ENCODE measurements at regions not wholly inside any gene's neighbourhood (a gene's known extent, or its start where the extent isn't known, plus 50 kb on each side); places are given as distances from the start of the nearest gene placed in this dataset.

DNA sequence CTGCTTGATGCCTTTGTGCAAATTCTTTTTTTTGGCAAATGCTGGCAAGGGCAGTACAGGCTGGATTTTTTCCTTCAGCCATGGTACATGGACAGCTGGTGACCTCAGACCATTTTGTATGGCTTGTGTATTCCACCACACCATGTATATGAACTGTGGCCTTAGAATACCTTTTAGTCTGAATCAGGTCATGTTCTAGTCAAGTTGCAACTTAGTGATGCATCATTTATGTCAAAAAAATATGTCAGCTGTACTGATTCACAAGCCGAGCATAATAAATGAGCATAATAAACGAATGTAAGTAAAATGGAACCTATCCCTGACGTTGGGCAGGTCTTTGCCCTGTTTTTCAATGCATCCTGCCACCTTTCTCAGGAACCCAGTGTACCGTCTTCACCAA, 219.7 kb upstream of the RUNX1 start:
- intact Hi-C loops (cut with DNase I), result no loop called here
- DNase-seq (ENCODE audit: low spot score), result no peak

DNA sequence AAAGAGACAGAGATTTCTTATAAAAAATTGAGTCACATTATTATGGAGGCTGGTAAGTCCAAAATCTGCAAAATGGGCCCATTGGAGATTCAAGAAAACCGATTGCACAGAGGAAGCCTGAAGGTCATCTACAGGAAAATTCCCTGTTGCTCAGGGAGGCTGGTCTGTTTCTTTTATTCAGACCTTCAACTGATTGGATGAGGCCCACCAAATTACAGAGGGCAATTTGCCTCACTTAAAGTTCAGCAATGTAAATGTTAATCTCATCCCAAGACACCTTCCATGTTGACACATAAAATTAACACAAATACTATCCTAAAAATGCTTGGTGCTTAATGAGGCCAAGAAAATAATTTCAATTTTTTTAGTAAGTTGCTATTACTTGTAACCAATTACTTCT, 219.2 kb upstream of the RUNX1 start:
- no peak for DNase-seq (ENCODE audit: low spot score)
- intact Hi-C loops (cut with DNase I), result no loop called here

DNA sequence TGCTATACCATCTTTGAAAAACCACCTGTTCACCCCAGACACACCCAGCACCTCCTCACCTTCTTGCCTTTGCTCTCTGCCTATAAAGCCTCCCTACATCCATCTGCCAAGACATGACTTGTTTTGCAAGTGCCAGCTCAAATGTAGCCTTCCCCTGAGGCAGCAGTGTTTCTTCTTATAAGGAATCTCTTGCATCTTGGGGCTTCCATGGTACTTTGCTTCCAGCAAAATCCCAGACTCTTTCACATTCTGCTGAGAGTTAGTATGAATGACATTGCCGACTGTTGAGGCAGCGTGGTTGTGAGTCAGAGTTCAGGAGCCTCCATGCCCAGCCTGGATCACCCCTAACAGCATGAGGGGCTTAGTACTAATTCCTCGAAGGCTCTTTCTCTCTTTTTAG, 217.4 kb upstream of the RUNX1 start:
- intact Hi-C loops (cut with DNase I), result no loop called here
- DNase-seq (ENCODE audit: low spot score), result no peak

DNA sequence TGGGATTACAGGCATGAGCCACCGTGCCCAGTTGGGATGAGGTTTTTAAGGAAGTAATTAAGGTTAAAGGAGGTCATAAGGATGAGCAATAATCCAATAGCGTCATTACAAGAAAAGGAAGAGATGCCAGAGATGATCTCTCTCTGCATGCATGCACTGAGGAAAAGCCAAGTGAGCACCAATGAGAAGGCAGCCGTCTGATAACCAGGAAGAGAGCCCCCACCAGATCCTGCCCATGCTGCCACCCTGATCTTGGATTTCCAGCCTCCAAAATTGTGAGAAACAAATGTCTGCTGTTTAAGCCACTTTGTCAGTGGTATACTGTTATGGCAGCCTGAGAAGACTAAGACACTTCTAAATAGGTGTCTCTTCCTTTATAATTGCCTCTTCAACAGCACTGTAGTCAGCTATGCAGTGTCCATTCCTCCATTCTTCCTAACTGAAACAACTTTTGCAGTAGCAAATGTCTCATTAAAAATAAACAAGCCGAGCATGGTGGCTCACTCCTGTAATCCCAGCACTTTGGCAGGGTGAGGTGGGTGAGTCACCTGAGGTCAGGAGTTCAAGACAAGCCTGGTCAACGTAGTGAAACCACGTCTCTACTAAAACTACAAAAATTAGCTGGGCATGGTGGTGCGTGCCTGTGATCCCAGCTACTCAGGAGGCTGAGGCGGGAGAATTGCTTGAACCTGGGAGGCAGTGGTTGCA, 216.2 kb upstream of the RUNX1 start:
- intact Hi-C loops (cut with DNase I), result no loop called here
- no peak for DNase-seq (ENCODE audit: low spot score)

DNA sequence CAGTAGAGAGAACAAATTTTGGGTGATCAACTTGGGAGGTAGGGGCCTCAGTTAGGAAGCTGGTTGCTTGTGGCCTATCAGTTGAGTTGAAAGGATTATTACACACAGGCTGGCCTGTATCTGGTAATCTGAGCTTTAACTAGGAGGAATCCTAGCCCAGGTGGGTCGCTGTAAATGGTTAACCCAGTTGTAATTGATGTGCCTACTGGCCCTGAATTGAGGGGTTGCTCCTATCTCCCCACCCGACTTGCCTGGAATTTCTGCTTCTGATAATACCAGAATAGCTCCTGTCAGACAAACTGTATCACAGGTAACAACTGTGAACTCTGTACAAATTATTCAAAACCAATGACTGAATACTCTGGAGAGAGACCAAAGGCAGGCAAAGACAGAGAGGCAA, 210.4 kb upstream of the RUNX1 start:
- intact Hi-C loops (cut with DNase I), result loop anchor here (5.0 kb wide), 1 partner anchor 372 kb away; no protein-coding TSS in a partner anchor
- no peak for DNase-seq (ENCODE audit: low spot score)

DNA sequence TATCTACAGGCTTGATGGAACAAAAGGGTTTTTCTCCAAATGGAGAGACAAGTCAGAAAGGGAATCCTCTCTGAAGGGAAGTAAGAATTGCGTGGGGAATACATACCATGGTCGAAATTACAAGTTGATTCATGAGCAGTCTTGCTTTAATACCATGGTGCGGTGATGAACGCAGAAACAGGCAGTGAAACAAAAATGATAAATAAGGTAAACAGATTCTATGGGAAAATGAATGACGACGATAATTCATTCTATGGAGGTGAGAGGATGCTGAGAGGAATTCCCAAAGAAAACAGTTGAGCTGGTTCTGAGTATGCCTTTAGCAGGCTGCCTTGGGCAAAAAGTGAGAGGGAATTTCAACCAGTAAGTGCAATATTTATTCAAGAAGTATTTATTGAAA, 209.4 kb upstream of the RUNX1 start:
- intact Hi-C loops (cut with DNase I), result loop anchor here (5.0 kb wide), 1 partner anchor 371 kb away; no protein-coding TSS in a partner anchor

DNA sequence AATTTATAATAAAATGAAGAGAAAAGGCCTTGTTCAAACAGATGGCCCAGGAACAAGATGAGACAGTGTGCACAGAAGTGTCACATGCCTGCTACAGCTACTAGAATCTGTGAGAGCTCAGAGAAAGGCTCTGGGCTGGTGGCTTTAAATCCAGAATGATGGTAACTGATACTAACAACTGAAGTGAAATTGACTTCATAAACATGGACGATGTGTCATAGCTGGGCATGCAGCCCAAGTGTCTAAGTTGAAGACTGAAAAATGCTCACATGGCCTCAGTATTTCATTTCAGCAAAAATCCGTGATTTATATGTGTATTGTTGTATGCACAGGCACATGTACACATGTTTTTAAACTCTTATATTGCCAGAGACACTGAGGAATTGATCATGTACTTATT, 208.3 kb upstream of the RUNX1 start:
- DNase-seq (ENCODE audit: low spot score), result no peak
- intact Hi-C loops (cut with DNase I), result loop anchor here (2.0 to 5.0 kb wide), 2 partner anchors 55 to 370 kb away; no protein-coding TSS in a partner anchor

More for the DNA sequence above, 209.4 kb upstream of the RUNX1 start:
- no peak for DNase-seq (ENCODE audit: low spot score)

DNA sequence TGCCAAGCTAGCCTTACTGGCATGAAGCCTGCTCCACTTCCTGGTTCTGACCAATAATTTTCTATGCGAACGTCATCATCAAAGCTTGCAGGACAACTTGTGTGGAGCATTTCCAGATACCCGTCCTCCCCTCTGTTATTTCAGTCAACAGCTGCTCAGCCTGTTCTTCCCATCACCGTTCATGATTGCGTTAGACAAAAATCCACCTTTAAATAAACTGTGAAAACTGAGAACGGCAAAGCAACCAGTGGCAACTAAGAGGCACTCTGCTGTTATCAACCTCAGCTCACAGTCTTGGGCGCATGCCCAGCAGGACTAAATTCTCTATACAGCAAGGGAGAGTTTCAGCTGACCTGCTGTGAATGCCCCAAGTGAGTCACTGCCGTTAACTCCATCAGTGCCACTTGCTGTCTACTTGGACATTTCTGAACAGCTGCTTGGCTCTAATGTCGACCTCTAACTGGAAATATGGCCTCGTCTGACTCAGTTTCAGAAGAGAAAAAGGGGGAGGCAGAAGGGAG, 207.4 kb upstream of the RUNX1 start:
- DNase-seq (ENCODE audit: low spot score), result peak; percentile 87
- intact Hi-C loops (cut with DNase I), result loop anchor here (1.0 to 5.0 kb wide), 3 partner anchors 54 to 369 kb away; no protein-coding TSS in a partner anchor

DNA sequence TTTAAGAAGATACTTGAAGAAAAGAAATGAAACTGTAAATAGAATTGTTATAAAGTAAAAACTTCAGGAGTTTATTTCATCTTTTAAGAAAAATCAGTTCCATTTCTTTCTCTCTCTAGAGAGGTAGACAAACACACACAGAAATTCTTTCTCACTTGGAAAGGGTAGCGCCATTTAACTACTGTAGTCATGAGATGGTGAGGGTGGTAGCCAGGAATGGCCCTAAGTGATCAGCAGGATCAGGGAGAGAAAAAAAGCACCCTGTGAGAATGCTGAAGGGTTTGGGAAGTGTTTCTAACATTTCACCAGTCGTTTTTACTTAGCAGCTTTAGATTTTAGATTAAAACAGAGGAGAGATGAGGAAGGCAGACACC, 205.7 kb upstream of the RUNX1 start:
- DNase-seq (ENCODE audit: low spot score), result no peak
- intact Hi-C loops (cut with DNase I), result loop anchor here (5.0 kb wide), 1 partner anchor 367 kb away; no protein-coding TSS in a partner anchor

DNA sequence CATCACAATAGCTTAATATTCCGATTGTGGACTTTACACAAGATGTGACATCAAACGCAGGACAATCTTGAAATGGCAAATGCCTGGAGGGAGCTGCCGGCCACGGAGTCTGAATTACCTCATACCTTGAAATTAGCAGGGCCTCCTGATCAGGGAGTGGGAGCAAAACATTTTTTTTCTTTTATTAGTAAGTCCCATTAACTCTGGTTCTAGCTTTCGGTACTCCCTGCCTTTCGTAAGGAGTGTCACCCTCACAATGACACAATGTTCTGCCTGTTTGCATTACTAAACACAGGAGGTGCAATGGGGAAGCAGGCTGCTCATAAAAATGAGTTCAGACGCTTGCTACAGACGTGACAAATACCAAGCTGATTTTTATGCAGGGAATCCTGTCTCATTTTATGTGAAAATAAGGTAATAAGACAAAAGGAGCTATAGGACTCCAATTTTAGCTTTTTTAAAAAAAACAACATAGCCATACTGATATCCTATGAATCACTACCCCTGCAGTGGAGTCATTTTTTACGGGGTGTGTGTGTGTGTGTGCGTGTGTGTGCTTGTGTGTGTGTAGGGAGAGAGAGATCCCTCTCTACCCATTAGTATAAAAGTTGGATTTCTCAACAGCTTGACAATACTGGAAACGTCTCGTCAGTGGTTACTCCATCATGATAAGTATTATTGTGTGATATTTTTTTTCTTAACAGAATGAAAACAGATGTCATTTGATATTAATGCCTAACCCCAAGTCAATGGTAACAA, 205.1 kb upstream of the RUNX1 start:
- intact Hi-C loops (cut with DNase I), result no loop called here
- DNase-seq (ENCODE audit: low spot score), result no peak

DNA sequence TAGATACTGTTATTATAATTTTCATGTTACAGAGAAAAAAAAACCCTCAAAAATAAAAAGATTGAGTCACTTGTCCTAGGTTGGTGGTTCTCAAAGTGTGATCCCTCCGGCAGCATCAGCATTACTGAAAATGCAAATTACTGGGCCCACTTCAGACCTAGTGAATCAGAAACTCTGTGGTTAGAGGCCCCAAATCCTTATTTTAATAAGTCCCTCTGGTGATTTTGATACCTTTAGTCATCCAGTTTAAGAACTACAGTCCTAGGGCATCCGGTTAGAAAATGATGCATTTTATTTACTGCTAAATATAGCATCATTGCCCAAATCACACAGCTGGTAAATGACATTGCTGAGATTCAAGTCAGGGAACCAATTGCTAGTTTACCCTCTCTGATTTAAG, 203.7 kb upstream of the RUNX1 start:
- DNase-seq (ENCODE audit: low spot score), result no peak
- intact Hi-C loops (cut with DNase I), result no loop called here

DNA sequence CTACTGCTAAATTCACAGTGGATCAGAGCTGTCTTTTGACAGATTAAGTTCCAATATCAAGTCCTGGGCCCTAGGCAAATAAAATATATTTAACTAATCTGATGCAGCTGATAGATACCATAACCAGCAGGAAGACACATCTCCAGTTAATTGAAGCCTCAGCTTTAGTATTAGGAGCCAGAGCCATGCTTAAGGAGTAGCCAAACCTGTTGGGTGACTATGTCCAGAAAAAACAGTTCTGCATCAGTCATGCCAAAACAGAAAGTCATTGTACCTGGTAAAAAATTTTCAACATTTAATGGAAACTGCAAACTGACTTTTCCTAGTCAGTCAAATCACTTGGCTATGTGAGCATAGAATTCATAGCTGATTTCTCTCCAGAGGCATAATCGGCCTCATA, 200.5 kb upstream of the RUNX1 start:
- intact Hi-C loops (cut with DNase I), result no loop called here
- no peak for DNase-seq (ENCODE audit: low spot score)

DNA sequence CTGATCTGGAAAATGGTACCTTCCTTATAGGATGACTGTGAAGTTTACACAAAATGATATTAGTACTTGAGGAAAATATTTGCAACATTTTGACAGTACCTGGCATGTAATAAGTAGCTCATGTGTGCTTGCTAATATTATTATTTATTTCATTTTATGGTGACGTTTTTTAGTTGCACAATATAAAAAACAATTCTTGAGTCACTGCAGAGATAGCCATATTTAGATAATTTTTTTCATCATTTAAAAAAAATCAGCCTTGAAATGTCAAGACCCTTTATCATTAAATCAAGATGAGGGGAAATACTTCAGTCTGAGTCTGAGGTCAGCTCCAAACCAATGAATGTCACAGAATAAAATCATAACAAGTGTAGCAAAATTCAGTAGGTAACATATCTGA, 196.8 kb upstream of the RUNX1 start:
- DNase-seq (ENCODE audit: low spot score), result no peak
- intact Hi-C loops (cut with DNase I), result no loop called here

DNA sequence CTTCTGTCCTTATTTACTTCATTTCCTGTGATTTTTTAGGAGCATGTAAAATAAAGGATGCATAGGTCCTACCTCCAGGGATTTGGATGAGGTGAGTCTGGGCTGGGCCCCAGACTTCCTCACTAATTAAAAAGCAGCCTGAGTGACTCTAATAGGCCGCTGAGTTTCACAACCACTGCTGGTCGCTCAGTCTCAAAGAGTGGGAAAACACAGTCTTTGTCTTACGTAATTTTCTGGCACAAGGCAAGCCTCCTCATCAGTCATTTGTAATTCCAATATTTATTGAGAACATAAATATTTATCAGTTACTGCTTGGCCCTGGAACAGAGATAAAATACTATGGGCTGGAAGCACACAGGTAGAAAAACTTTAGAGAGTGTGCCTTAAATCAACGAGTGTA, 195.4 kb upstream of the RUNX1 start:
- no peak for DNase-seq (ENCODE audit: low spot score)

DNA sequence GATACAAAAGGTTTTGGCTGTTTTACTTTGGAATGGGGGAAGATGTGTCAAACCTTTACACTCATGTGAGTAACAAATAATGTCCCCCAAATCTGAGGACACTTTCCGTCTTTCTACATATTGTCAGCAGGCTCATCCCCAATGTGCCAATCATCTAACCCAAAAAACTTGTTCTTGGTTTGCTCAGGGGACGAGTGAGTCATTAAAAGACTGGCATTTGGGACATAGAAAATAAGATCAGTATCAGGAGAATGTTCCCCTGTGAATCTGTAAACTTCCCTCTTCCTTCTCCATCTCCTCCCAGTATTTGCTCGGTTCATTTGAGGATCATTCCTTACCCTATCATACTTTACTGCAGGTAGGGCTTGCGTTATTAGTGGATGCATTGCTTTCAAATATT, 194.1 kb upstream of the RUNX1 start:
- DNase-seq (ENCODE audit: low spot score), result no peak
- intact Hi-C loops (cut with DNase I), result no loop called here

More for the DNA sequence above, 195.4 kb upstream of the RUNX1 start:
- intact Hi-C loops (cut with DNase I), result no loop called here

DNA sequence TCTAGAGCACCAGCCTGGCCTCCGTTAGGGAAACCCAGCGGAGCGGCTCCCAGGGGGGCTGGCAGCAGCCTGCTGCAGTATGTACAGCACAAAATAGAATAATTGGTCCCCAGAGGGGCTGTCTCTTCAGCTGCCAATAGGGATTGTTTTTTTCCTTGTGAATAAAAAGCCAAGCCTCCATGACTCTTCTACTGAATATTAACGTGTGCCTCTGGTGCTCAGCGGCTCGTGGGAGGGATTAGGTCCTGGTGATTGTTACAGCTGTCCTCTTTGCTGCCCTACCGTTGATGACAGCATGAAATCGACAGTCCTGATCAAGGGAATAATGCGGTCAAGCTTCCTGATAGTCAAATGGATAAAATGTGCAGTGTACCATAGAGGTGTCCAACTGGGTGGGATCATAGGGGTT, 190.7 kb upstream of the RUNX1 start:
- intact Hi-C loops (cut with DNase I), result no loop called here
- no peak for DNase-seq (ENCODE audit: low spot score)

DNA sequence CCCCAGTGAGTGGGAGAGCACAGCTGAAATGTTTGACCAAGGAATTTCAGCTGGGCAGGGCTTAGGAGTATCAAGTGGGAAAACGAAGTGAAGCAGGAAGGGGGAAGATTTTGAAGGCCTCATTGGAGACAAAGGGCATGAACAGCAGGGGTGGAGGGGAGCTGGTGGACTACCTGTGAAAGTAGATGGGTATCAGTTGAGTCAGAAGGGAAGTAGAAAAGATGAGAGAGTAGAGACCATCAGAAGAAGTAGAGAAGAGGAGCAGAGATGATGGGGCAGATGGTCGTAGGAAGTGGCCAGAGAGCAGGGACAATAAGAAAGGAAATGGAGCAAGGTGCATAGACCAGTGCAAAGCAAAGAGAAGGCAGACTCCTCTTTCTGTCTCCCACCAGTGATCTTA, 189.0 kb upstream of the RUNX1 start:
- intact Hi-C loops (cut with DNase I), result no loop called here
- DNase-seq (ENCODE audit: low spot score), result no peak

DNA sequence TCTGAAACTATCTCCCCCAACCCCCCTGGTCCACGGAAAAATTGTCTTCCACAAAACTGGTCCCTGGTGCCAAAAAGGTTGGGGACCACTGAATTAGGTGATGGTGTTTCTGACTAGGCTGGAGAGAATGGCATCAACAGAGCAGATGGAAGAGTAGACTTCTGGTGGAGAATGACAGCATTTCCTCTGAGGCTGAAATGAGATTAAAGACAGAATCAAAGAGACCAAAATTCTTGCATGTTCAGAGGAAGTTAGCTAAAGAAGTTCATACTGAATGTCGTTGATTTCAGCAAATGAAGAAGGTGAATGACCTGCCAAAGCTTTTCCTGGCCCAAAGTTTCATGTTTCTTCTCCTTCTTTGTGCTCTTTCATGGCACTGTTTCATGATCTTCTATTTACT, 188.2 kb upstream of the RUNX1 start:
- DNase-seq (ENCODE audit: low spot score), result no peak
- intact Hi-C loops (cut with DNase I), result no loop called here

DNA sequence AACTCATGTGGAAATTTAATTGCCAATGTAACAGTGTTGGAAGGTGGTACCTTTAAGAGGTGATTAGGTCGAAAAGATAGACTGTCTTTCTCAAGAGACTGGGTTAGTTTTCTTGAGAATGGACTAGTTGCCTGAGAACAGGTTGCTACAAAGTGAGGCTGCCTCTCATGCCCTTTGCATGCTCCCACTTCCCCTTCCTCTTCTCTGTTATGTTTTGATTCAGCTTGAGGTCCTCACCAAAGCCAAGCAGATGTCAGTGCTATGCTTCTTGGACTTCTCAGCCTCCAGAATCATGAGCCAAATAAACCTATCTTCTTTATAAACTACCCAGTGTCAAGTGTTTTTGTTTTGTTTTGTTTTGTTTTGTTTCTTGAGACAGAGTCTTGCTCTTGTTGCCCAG, 187.0 kb upstream of the RUNX1 start:
- intact Hi-C loops (cut with DNase I), result no loop called here
- no peak for DNase-seq (ENCODE audit: low spot score)

DNA sequence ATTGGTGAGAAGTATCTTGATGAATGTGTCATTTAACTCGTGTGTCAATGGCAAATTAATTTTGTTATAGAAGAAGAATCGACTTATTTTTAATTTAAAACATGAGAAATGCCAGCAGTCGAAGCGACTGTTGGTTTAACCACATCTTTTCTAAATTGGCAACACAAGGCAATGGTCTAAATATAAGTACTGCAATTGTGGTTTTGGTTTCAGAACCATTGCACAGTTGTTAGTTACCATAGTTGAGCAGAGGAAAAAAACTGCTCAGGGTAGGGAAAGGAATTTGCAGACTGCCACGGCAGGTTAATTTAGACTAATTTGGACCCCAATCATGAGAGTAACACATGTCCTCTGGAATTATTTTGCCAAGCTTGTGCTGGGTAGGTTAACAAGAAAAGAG, 185.6 kb upstream of the RUNX1 start:
- no peak for DNase-seq (ENCODE audit: low spot score)
- intact Hi-C loops (cut with DNase I), result no loop called here

DNA sequence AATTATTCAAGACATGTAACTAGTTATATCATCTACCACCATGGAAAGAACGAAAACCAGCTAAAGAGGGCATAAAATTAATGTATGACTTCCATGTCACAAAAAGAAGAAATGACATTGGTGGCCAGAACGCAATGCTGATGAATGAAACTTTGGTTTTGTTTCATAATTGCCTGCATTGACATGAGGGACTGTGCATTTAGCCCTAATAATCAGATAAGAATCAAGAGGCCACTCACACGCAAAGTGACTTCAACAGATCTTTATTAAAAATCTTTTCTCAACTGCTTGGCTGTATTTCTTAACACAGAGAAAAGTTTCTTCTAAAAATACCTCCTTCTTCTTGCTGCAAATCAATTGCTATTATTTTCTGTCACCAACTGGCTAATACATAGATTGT, 184.7 kb upstream of the RUNX1 start:
- intact Hi-C loops (cut with DNase I), result no loop called here
- DNase-seq (ENCODE audit: low spot score), result no peak

All from cardiac septum (tissue), 1 donor.